HEK293 (cell line): ENCODE measurements at regions not wholly inside any gene's neighbourhood (a gene's known extent, or its start where the extent isn't known, plus 50 kb on each side); places are given as distances from the start of the nearest gene placed in this dataset.

Experiments
- CTCF ChIA-PET: fragments of 350-600 bp; formaldehyde crosslinking; extraction: SDS; loops from one replicate; lab custom pipeline; 2021; ENCODE audit warnings: antibody characterized with exemption; lab: Yijun Ruan, JAX
- POLR2A ChIA-PET: fragments of 300-600 bp; formaldehyde crosslinking; extraction: SDS; loops from one replicate; lab custom pipeline; 2020; ENCODE audit warnings: antibody characterized with exemption, inconsistent platforms; lab: Yijun Ruan, JAX
- H3K27ac ChIP-seq: fragments of 200-500 bp; sonication (Bioruptor generic); 2 replicates; pipeline ENCODE4 v1.5.1; 2014; ENCODE audit warnings: low read depth, low read length, control low read depth, inconsistent platforms; ENCODE audit errors: extremely low read depth
- H3K36me3 ChIP-seq, 2 experiments: fragments of 200-500 bp in 1 of 2; sonication (Bioruptor generic) in 1 of 2; 1 replicate in 1 of 2; 2 replicates in 1 of 2; pipeline ENCODE4 v1.5.1; 2014 to 2017; ENCODE audit warnings: inconsistent platforms in 2 of 2, low read length in 2 of 2; ENCODE audit not compliant: control insufficient read depth in 2 of 2, insufficient read depth in 1 of 2
- H3K4me1 ChIP-seq: fragments of 200-500 bp; sonication (Bioruptor generic); 2 replicates; pipeline ENCODE4 v1.5.1; 2014; ENCODE audit warnings: mild to moderate bottlenecking, low read length, inconsistent platforms; ENCODE audit not compliant: control insufficient read depth, insufficient read depth
- H3K4me3 ChIP-seq: 2 replicates; pipeline ENCODE4 v1.5.1; 2011; ENCODE audit warnings: low read depth, mild to moderate bottlenecking, control low read depth, low read length, moderate library complexity
- H3K9me3 ChIP-seq: fragments of 200-500 bp; sonication (Bioruptor generic); 2 replicates; pipeline ENCODE4 v1.5.1; 2014; ENCODE audit warnings: low read depth, low read length, inconsistent platforms; ENCODE audit not compliant: control insufficient read depth, insufficient read depth
- GFI1B ChIP-seq: fragments of 450-650 bp; formaldehyde crosslinking; IDR thresholded peaks from 2 replicates; pipeline ENCODE4 v1.5.1; 2016; ENCODE audit warnings: missing biosample characterization, missing genetic modification characterization
- HOXA7 ChIP-seq: sonication (generic); formaldehyde crosslinking; IDR thresholded peaks from 2 replicates; pipeline ENCODE4 v1.8.1; 2022; ENCODE audit warnings: missing genetic modification reagents, borderline replicate concordance
- MZF1 ChIP-seq: fragments of 450-650 bp; formaldehyde crosslinking; IDR thresholded peaks from 2 replicates; pipeline ENCODE4 v1.5.1; 2017; ENCODE audit warnings: missing biosample characterization, missing genetic modification characterization, borderline replicate concordance
- SP2 ChIP-seq: fragments of 450-650 bp; formaldehyde crosslinking; IDR thresholded peaks from 2 replicates; pipeline ENCODE4 v1.5.1; 2016; ENCODE audit warnings: missing biosample characterization, missing genetic modification characterization
- SP3 ChIP-seq: fragments of 450-650 bp; formaldehyde crosslinking; IDR thresholded peaks from 2 replicates; pipeline ENCODE4 v1.5.1; 2016; ENCODE audit warnings: missing biosample characterization, missing genetic modification characterization
- SP7 ChIP-seq: fragments of 450-650 bp; formaldehyde crosslinking; IDR thresholded peaks from 2 replicates; pipeline ENCODE4 v1.5.1; 2016; ENCODE audit warnings: missing biosample characterization, missing genetic modification characterization
- ZBTB17 ChIP-seq: fragments of 450-650 bp; formaldehyde crosslinking; IDR thresholded peaks from 2 replicates; pipeline ENCODE4 v1.5.1; 2016; ENCODE audit warnings: missing biosample characterization, missing genetic modification characterization
- ZBTB20 ChIP-seq: fragments of 450-650 bp; formaldehyde crosslinking; IDR thresholded peaks from 2 replicates; pipeline ENCODE4 v1.5.1; 2016; ENCODE audit warnings: missing biosample characterization, missing genetic modification characterization
- ZFP3 ChIP-seq: fragments of 450-650 bp; formaldehyde crosslinking; IDR thresholded peaks from 2 replicates; pipeline ENCODE4 v1.5.1; 2016; ENCODE audit warnings: low read depth, missing biosample characterization, missing genetic modification characterization
- ZNF112 ChIP-seq: fragments of 450-650 bp; formaldehyde crosslinking; IDR thresholded peaks from 2 replicates; pipeline ENCODE4 v1.5.0; 2017; ENCODE audit warnings: missing biosample characterization, missing genetic modification characterization
- ZNF169 ChIP-seq: fragments of 450-650 bp; formaldehyde crosslinking; IDR thresholded peaks from 2 replicates; pipeline ENCODE4 v1.5.1; 2016; ENCODE audit warnings: missing biosample characterization, missing genetic modification characterization
- ZNF184 ChIP-seq: fragments of 450-650 bp; IDR thresholded peaks from 2 replicates; pipeline ENCODE4 v1.5.1; 2018; ENCODE audit warnings: missing biosample characterization, mild to moderate bottlenecking, missing genetic modification characterization
- ZNF214 ChIP-seq: fragments of 450-650 bp; formaldehyde crosslinking; IDR thresholded peaks from 2 replicates; pipeline ENCODE4 v1.5.1; 2017; ENCODE audit warnings: missing biosample characterization, mild to moderate bottlenecking, missing genetic modification characterization, borderline replicate concordance
- ZNF350 ChIP-seq: fragments of 450-650 bp; formaldehyde crosslinking; IDR thresholded peaks from 2 replicates; pipeline ENCODE4 v1.5.0; 2017; ENCODE audit warnings: missing biosample characterization, mild to moderate bottlenecking, missing genetic modification characterization
- ZNF510 ChIP-seq: fragments of 450-650 bp; formaldehyde crosslinking; IDR thresholded peaks from 2 replicates; pipeline ENCODE4 v1.5.1; 2018; ENCODE audit warnings: mild to moderate bottlenecking, missing genetic modification characterization, missing biosample characterization; ENCODE audit not compliant: insufficient replicate concordance
- ZNF623 ChIP-seq: fragments of 450-650 bp; formaldehyde crosslinking; IDR thresholded peaks from 2 replicates; pipeline ENCODE4 v1.5.1; 2016; ENCODE audit warnings: missing biosample characterization, missing genetic modification characterization
- ZNF624 ChIP-seq: fragments of 450-650 bp; formaldehyde crosslinking; IDR thresholded peaks from 2 replicates; pipeline ENCODE4 v1.5.1; 2017; ENCODE audit warnings: missing biosample characterization, missing genetic modification characterization
- ZNF658 ChIP-seq: fragments of 450-650 bp; formaldehyde crosslinking; IDR thresholded peaks from 2 replicates; pipeline ENCODE4; 2016; ENCODE audit warnings: missing biosample characterization, missing genetic modification characterization
- ZNF785 ChIP-seq: fragments of 450-650 bp; formaldehyde crosslinking; IDR thresholded peaks from 2 replicates; pipeline ENCODE4 v1.5.1; 2016; ENCODE audit warnings: missing biosample characterization, missing genetic modification characterization
- TF ChIP-seq, protein P1 (sequence below): fragments of 450-650 bp; formaldehyde crosslinking; IDR thresholded peaks from 2 replicates; pipeline ENCODE4 v1.5.1; 2017; ENCODE audit warnings: missing biosample characterization, missing genetic modification characterization
- TF ChIP-seq, protein P2 (sequence below): fragments of 450-650 bp; formaldehyde crosslinking; IDR thresholded peaks from 2 replicates; pipeline ENCODE4 v1.5.1; 2016; ENCODE audit warnings: missing biosample characterization, missing genetic modification characterization
- TF ChIP-seq, protein P3 (sequence below): fragments of 450-650 bp; formaldehyde crosslinking; IDR thresholded peaks from 2 replicates; pipeline ENCODE4 v1.5.1; 2016; ENCODE audit warnings: missing biosample characterization, missing genetic modification characterization
- TF ChIP-seq, protein P4 (sequence below): fragments of 450-650 bp; formaldehyde crosslinking; IDR thresholded peaks from 2 replicates; pipeline ENCODE4 v1.5.1; 2016; ENCODE audit warnings: missing biosample characterization, missing genetic modification characterization
- TF ChIP-seq, protein P5 (sequence below): fragments of 450-650 bp; formaldehyde crosslinking; IDR thresholded peaks from 2 replicates; pipeline ENCODE4 v1.5.1; 2016; ENCODE audit warnings: missing biosample characterization, missing genetic modification characterization, low read depth
- TF ChIP-seq, protein P6 (sequence below): fragments of 450-650 bp; formaldehyde crosslinking; IDR thresholded peaks from 2 replicates; pipeline ENCODE4 v1.5.1; 2016; ENCODE audit warnings: missing biosample characterization, missing genetic modification characterization, borderline replicate concordance

DNA sequence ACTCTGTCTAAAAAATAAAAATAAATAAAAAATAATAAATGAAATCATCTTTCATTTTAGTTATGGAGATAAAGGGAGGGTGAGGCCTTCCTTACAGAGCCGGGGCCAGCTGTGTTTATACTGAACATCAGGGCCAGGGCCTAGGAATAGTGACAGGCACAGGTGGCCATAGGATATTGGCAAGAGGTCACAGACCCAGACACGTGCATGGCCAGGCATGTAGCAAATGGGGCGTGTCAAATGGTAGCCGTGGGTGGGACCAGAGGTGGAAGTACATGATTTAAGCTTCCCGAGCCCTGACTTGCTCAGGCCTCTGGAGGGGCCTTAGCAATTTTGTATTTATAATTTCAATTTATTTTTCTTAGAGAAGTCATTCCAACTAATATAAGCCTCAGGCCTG is 353.0 kb downstream of the ANKRD30A start:
- POLR2A ChIA-PET, result no interaction called here
- CTCF ChIA-PET, result interaction anchor here (0.6 kb wide), 1 partner anchor 17 kb away, joined by 3 read pairs; no protein-coding TSS in a partner anchor
- Histone ChIP-seq H3K36me3 (no peaks in the 10 kb centered on the region), H3K4me1 (no peaks in the 10 kb centered on the region), H3K9me3 (no peaks in the 10 kb centered on the region), H3K27ac (no peak overlapping the region), H3K4me3 (no peak overlapping the region)
- TF ChIP-seq ZNF350 (tag by site-specific recombination) (no peak), ZNF112 (tag by site-specific recombination) (no peak), SP2 (tag by site-specific recombination) (no peak), GFI1B (tag by site-specific recombination) (no peak), MZF1 (tag by site-specific recombination) (no peak), ZFP3 (no peak), ZNF184 (tag by site-specific recombination) (no peak), ZNF658 (no peak), ZNF510 (no peak), ZNF624 (tag by site-specific recombination) (no peak), ZBTB17 (tag by site-specific recombination) (no peak), ZNF623 (tag by site-specific recombination) (no peak), ZNF169 (no peak), SP3 (tag by site-specific recombination) (no peak), HOXA7 (CRISPR knock-in tag) (no peak)
- TF ChIP-seq, protein P1, sequence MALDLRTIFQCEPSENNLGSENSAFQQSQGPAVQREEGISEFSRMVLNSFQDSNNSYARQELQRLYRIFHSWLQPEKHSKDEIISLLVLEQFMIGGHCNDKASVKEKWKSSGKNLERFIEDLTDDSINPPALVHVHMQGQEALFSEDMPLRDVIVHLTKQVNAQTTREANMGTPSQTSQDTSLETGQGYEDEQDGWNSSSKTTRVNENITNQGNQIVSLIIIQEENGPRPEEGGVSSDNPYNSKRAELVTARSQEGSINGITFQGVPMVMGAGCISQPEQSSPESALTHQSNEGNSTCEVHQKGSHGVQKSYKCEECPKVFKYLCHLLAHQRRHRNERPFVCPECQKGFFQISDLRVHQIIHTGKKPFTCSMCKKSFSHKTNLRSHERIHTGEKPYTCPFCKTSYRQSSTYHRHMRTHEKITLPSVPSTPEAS, result no peak
- TF ChIP-seq, protein P2, sequence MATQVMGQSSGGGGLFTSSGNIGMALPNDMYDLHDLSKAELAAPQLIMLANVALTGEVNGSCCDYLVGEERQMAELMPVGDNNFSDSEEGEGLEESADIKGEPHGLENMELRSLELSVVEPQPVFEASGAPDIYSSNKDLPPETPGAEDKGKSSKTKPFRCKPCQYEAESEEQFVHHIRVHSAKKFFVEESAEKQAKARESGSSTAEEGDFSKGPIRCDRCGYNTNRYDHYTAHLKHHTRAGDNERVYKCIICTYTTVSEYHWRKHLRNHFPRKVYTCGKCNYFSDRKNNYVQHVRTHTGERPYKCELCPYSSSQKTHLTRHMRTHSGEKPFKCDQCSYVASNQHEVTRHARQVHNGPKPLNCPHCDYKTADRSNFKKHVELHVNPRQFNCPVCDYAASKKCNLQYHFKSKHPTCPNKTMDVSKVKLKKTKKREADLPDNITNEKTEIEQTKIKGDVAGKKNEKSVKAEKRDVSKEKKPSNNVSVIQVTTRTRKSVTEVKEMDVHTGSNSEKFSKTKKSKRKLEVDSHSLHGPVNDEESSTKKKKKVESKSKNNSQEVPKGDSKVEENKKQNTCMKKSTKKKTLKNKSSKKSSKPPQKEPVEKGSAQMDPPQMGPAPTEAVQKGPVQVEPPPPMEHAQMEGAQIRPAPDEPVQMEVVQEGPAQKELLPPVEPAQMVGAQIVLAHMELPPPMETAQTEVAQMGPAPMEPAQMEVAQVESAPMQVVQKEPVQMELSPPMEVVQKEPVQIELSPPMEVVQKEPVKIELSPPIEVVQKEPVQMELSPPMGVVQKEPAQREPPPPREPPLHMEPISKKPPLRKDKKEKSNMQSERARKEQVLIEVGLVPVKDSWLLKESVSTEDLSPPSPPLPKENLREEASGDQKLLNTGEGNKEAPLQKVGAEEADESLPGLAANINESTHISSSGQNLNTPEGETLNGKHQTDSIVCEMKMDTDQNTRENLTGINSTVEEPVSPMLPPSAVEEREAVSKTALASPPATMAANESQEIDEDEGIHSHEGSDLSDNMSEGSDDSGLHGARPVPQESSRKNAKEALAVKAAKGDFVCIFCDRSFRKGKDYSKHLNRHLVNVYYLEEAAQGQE, result no peak
- TF ChIP-seq, protein P3, sequence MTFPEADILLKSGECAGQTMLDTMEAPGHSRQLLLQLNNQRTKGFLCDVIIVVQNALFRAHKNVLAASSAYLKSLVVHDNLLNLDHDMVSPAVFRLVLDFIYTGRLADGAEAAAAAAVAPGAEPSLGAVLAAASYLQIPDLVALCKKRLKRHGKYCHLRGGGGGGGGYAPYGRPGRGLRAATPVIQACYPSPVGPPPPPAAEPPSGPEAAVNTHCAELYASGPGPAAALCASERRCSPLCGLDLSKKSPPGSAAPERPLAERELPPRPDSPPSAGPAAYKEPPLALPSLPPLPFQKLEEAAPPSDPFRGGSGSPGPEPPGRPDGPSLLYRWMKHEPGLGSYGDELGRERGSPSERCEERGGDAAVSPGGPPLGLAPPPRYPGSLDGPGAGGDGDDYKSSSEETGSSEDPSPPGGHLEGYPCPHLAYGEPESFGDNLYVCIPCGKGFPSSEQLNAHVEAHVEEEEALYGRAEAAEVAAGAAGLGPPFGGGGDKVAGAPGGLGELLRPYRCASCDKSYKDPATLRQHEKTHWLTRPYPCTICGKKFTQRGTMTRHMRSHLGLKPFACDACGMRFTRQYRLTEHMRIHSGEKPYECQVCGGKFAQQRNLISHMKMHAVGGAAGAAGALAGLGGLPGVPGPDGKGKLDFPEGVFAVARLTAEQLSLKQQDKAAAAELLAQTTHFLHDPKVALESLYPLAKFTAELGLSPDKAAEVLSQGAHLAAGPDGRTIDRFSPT (tag by site-specific recombination), result no peak
- TF ChIP-seq, protein P4, sequence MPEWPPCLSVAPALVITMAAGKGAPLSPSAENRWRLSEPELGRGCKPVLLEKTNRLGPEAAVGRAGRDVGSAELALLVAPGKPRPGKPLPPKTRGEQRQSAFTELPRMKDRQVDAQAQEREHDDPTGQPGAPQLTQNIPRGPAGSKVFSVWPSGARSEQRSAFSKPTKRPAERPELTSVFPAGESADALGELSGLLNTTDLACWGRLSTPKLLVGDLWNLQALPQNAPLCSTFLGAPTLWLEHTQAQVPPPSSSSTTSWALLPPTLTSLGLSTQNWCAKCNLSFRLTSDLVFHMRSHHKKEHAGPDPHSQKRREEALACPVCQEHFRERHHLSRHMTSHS (tag by site-specific recombination), result no peak

DNA sequence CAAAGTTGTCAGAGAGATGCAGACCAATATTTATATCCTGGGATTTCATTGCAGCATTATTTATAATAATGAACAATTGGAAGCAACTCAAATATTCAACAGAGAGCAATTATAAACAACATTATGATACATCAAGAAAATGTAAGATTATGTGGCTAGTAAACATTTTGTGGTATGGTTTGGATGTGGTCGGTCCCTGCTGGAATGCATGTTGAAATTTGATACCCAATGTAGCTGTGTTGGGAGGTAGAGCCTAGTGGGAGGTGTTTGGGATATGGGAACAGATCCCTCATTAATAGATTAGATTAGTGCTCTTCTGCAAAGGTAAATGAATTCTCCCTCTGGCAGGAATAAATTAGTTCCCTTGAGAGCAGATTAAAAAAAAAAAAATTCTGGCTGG is 350.9 kb downstream of the ANKRD30A start:
- no peaks in the 10 kb centered on the region for H3K4me1 ChIP-seq
- no peak overlapping the region for H3K4me3 ChIP-seq
- ChIA-PET POLR2A (interaction anchor here (0.7 kb wide), 1 partner anchor 51 kb away, joined by 4 read pairs; no protein-coding TSS in a partner anchor), CTCF (interaction anchor here (0.6 kb wide), 1 partner anchor 8 kb away, joined by 4 read pairs; no protein-coding TSS in a partner anchor)
- H3K27ac ChIP-seq, result no peak overlapping the region
- H3K9me3 ChIP-seq, result no peaks in the 10 kb centered on the region
- no peaks in the 10 kb centered on the region for H3K36me3 ChIP-seq
- TF ChIP-seq, protein P5, sequence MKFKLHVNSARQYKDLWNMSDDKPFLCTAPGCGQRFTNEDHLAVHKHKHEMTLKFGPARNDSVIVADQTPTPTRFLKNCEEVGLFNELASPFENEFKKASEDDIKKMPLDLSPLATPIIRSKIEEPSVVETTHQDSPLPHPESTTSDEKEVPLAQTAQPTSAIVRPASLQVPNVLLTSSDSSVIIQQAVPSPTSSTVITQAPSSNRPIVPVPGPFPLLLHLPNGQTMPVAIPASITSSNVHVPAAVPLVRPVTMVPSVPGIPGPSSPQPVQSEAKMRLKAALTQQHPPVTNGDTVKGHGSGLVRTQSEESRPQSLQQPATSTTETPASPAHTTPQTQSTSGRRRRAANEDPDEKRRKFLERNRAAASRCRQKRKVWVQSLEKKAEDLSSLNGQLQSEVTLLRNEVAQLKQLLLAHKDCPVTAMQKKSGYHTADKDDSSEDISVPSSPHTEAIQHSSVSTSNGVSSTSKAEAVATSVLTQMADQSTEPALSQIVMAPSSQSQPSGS, result no peak
- no peak for TF ChIP-seq ZNF785
- TF ChIP-seq SP7 (tag by site-specific recombination), result no peak
- no peak for TF ChIP-seq ZNF214 (tag by site-specific recombination)
- TF ChIP-seq, protein P6, sequence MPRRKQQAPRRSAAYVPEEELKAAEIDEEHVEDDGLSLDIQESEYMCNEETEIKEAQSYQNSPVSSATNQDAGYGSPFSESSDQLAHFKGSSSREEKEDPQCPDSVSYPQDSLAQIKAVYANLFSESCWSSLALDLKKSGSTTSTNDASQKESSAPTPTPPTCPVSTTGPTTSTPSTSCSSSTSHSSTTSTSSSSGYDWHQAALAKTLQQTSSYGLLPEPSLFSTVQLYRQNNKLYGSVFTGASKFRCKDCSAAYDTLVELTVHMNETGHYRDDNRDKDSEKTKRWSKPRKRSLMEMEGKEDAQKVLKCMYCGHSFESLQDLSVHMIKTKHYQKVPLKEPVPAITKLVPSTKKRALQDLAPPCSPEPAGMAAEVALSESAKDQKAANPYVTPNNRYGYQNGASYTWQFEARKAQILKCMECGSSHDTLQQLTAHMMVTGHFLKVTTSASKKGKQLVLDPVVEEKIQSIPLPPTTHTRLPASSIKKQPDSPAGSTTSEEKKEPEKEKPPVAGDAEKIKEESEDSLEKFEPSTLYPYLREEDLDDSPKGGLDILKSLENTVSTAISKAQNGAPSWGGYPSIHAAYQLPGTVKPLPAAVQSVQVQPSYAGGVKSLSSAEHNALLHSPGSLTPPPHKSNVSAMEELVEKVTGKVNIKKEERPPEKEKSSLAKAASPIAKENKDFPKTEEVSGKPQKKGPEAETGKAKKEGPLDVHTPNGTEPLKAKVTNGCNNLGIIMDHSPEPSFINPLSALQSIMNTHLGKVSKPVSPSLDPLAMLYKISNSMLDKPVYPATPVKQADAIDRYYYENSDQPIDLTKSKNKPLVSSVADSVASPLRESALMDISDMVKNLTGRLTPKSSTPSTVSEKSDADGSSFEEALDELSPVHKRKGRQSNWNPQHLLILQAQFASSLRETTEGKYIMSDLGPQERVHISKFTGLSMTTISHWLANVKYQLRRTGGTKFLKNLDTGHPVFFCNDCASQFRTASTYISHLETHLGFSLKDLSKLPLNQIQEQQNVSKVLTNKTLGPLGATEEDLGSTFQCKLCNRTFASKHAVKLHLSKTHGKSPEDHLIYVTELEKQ (tag by site-specific recombination), result no peak
- no peak for TF ChIP-seq ZBTB20 (tag by site-specific recombination)
- TF ChIP-seq ZNF624 (tag by site-specific recombination), result no peak
